ENCODE measurements at regions not wholly inside any gene's neighbourhood (a gene's known extent, or its start where the extent isn't known, plus 50 kb on each side); places are given as distances from the start of the nearest gene placed in this dataset.

DNA sequence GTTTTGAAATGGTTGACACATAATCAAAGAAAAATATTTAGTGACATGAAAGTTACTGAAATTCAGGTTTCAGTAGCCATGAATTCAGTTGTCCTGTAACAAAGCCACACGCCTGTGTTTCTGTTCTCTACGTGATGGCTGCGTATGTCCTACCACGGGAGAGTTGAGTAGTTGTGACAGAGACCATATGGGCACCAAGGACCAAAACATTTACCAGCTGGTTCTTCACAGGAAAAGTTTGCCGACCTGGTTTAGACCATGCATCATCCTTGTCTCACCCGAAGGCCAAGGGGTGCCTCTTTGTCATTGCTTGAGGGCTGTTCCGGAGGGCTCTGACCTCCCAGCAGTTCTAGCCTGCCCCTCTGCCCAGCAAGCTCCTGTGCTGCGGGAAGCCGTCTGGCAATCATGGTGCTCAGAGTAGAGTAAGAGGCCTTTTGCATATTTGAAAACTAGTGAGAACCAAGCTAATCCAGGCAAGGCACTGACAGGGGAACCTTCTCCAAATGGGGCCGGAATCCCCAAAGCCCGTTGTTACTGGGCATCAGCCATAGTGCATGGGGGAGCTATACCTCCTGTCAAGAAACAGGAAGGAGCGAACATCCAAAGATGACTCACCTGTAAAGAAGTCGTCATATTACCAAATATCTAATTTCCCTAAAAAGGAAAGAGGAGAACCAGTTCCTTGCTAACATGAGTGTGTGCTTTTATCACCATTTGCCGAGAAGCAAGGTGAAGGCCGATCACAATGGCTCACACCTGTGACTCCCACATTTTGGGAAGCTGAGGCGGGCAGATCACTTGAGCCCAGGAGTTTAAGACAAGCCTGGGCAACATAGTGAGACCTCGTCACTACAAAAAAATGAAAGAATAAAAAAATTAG is 92.6 kb upstream of the RAB12 start:
- TF ChIP-seq POLR2A (IDR thresholded peaks at IDR 0.05) (no peak), POLR2AphosphoS5 (IDR thresholded peaks at IDR 0.05) (no peak)
- TF ChIP-seq, protein P1, sequence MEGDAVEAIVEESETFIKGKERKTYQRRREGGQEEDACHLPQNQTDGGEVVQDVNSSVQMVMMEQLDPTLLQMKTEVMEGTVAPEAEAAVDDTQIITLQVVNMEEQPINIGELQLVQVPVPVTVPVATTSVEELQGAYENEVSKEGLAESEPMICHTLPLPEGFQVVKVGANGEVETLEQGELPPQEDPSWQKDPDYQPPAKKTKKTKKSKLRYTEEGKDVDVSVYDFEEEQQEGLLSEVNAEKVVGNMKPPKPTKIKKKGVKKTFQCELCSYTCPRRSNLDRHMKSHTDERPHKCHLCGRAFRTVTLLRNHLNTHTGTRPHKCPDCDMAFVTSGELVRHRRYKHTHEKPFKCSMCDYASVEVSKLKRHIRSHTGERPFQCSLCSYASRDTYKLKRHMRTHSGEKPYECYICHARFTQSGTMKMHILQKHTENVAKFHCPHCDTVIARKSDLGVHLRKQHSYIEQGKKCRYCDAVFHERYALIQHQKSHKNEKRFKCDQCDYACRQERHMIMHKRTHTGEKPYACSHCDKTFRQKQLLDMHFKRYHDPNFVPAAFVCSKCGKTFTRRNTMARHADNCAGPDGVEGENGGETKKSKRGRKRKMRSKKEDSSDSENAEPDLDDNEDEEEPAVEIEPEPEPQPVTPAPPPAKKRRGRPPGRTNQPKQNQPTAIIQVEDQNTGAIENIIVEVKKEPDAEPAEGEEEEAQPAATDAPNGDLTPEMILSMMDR (IDR thresholded peaks at IDR 0.05): no peak

Data from breast epithelium (tissue), 3 donors.